ENCODE measurements at regions not wholly inside any gene's neighbourhood (a gene's known extent, or its start where the extent isn't known, plus 50 kb on each side); places are given as distances from the start of the nearest gene placed in this dataset.

GRCh38 chr7:13308423-13308822, 621.0 kb downstream of the ARL4A start:
- H3K9ac ChIP-seq (ENCODE audit: low read length in 2 of 2): no peak overlapping the region
- no peaks in the 10 kb centered on the region for H3K27me3 ChIP-seq (ENCODE audit: control insufficient read depth in 1 of 2, insufficient read depth in 2 of 2, low read length in 2 of 2)
- H3K4me1 ChIP-seq (ENCODE audit: control insufficient read depth, insufficient read depth, low read length): no peaks in the 10 kb centered on the region
- H3K27ac ChIP-seq (ENCODE audit: low read length): no peak overlapping the region
- no peak overlapping the region for H3K4me3 ChIP-seq (ENCODE audit: low read length in 2 of 2)
- H3K9me3 ChIP-seq (ENCODE audit: control insufficient read depth in 2 of 2, low read length in 2 of 2): no peaks in the 10 kb centered on the region
- no peaks in the 10 kb centered on the region for H3K36me3 ChIP-seq (ENCODE audit: control insufficient read depth in 2 of 2, insufficient read depth in 2 of 2, low read length in 2 of 2)

- H3K27me3 ChIP-seq (ENCODE audit: control insufficient read depth in 1 of 2, insufficient read depth in 2 of 2, low read length in 2 of 2): no peaks in the 10 kb centered on the region
- H3K4me1 ChIP-seq (ENCODE audit: control insufficient read depth, insufficient read depth, low read length): no peaks in the 10 kb centered on the region
- no peak overlapping the region for H3K27ac ChIP-seq (ENCODE audit: low read length)
- no peaks in the 10 kb centered on the region for H3K36me3 ChIP-seq (ENCODE audit: control insufficient read depth in 2 of 2, insufficient read depth in 2 of 2, low read length in 2 of 2)
- no peaks in the 10 kb centered on the region for H3K9me3 ChIP-seq (ENCODE audit: control insufficient read depth in 2 of 2, low read length in 2 of 2)
- H3K4me3 ChIP-seq (ENCODE audit: low read length in 2 of 2): no peak overlapping the region
- H3K9ac ChIP-seq (ENCODE audit: low read length in 2 of 2): no peak overlapping the region
Measured at GRCh38 chr7:13309535-13309934, 622.1 kb downstream of the ARL4A start.

- H3K4me1 ChIP-seq (ENCODE audit: control insufficient read depth, insufficient read depth, low read length): no peaks in the 10 kb centered on the region
- H3K4me3 ChIP-seq (ENCODE audit: low read length in 2 of 2): no peak overlapping the region
- H3K27me3 ChIP-seq (ENCODE audit: control insufficient read depth in 1 of 2, insufficient read depth in 2 of 2, low read length in 2 of 2): no peaks in the 10 kb centered on the region
- H3K9me3 ChIP-seq (ENCODE audit: control insufficient read depth in 2 of 2, low read length in 2 of 2): no peaks in the 10 kb centered on the region
- H3K9ac ChIP-seq (ENCODE audit: low read length in 2 of 2): no peak overlapping the region
- H3K27ac ChIP-seq (ENCODE audit: low read length): no peak overlapping the region
- no peaks in the 10 kb centered on the region for H3K36me3 ChIP-seq (ENCODE audit: control insufficient read depth in 2 of 2, insufficient read depth in 2 of 2, low read length in 2 of 2)
Measured at GRCh38 chr7:13312307-13312706, 624.9 kb downstream of the ARL4A start.

DNA sequence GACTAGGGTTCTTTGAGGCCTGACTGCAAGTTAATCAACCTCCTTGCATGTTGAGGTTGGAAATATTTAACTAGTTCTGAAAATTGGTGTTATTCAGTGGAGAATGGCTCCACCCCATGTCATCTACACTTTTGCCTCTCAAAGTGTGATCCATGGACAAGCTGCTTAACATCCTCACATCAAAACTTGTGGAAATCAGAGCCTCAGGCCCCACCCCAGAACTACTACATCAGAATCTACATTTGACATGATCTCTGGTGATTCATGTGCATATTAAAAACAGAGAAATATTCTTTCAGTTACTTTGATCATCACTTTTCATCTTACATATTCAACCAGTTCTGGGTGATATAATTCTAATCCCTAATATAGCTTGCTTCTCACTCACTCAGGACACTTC, 632.9 kb downstream of the ARL4A start:
- Histone ChIP-seq H3K27ac (ENCODE audit: low read length) (no peak overlapping the region), H3K27me3 (ENCODE audit: control insufficient read depth in 1 of 2, insufficient read depth in 2 of 2, low read length in 2 of 2) (no peaks in the 10 kb centered on the region), H3K36me3 (ENCODE audit: control insufficient read depth in 2 of 2, insufficient read depth in 2 of 2, low read length in 2 of 2) (no peaks in the 10 kb centered on the region), H3K4me1 (ENCODE audit: control insufficient read depth, insufficient read depth, low read length) (no peaks in the 10 kb centered on the region), H3K9ac (ENCODE audit: low read length in 2 of 2) (no peak overlapping the region), H3K9me3 (ENCODE audit: control insufficient read depth in 2 of 2, low read length in 2 of 2) (no peaks in the 10 kb centered on the region), H3K4me3 (ENCODE audit: low read length in 2 of 2) (no peak overlapping the region)

GRCh38 chr7:13321316-13321715, 633.9 kb downstream of the ARL4A start:
- no peak overlapping the region for H3K27ac ChIP-seq (ENCODE audit: low read length)
- no peak overlapping the region for H3K9ac ChIP-seq (ENCODE audit: low read length in 2 of 2)
- no peak overlapping the region for H3K4me3 ChIP-seq (ENCODE audit: low read length in 2 of 2)
- no peaks in the 10 kb centered on the region for H3K4me1 ChIP-seq (ENCODE audit: control insufficient read depth, insufficient read depth, low read length)
- H3K36me3 ChIP-seq (ENCODE audit: control insufficient read depth in 2 of 2, insufficient read depth in 2 of 2, low read length in 2 of 2): no peaks in the 10 kb centered on the region
- H3K9me3 ChIP-seq (ENCODE audit: control insufficient read depth in 2 of 2, low read length in 2 of 2): no peaks in the 10 kb centered on the region
- H3K27me3 ChIP-seq (ENCODE audit: control insufficient read depth in 1 of 2, insufficient read depth in 2 of 2, low read length in 2 of 2): no peaks in the 10 kb centered on the region

- H3K36me3 ChIP-seq (ENCODE audit: control insufficient read depth in 2 of 2, insufficient read depth in 2 of 2, low read length in 2 of 2): no peaks in the 10 kb centered on the region
- no peak overlapping the region for H3K27ac ChIP-seq (ENCODE audit: low read length)
- no peak overlapping the region for H3K9ac ChIP-seq (ENCODE audit: low read length in 2 of 2)
- H3K4me1 ChIP-seq (ENCODE audit: control insufficient read depth, insufficient read depth, low read length): no peaks in the 10 kb centered on the region
- no peaks in the 10 kb centered on the region for H3K27me3 ChIP-seq (ENCODE audit: control insufficient read depth in 1 of 2, insufficient read depth in 2 of 2, low read length in 2 of 2)
- no peaks in the 10 kb centered on the region for H3K9me3 ChIP-seq (ENCODE audit: control insufficient read depth in 2 of 2, low read length in 2 of 2)
- H3K4me3 ChIP-seq (ENCODE audit: low read length in 2 of 2): no peak overlapping the region
Measured at GRCh38 chr7:13322126-13322525, 634.7 kb downstream of the ARL4A start.

DNA sequence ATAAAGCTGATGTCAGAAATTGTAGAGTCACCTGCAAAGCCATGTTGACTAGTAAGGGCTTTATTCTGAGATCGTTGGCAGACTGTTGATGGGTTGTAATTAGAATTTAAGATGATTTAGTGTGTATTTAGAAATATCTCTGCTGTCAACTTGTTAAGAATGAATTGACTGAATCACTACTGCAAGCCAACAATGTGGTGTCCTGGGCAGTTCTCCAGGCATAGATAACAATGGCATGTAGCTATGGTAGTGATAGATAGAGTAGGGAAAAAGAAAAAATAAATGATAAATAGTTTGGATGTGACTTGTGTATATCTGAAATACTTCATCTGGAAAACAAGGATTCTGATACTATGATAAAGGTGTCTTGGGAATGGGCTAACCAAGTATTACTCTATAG, 640.2 kb downstream of the ARL4A start:
- H3K9me3 ChIP-seq (ENCODE audit: control insufficient read depth in 2 of 2, low read length in 2 of 2): no peaks in the 10 kb centered on the region
- no peak overlapping the region for H3K9ac ChIP-seq (ENCODE audit: low read length in 2 of 2)
- no peak overlapping the region for H3K4me3 ChIP-seq (ENCODE audit: low read length in 2 of 2)
- H3K27ac ChIP-seq (ENCODE audit: low read length): no peak overlapping the region
- H3K27me3 ChIP-seq (ENCODE audit: control insufficient read depth in 1 of 2, insufficient read depth in 2 of 2, low read length in 2 of 2): no peaks in the 10 kb centered on the region
- no peaks in the 10 kb centered on the region for H3K4me1 ChIP-seq (ENCODE audit: control insufficient read depth, insufficient read depth, low read length)
- H3K36me3 ChIP-seq (ENCODE audit: control insufficient read depth in 2 of 2, insufficient read depth in 2 of 2, low read length in 2 of 2): no peaks in the 10 kb centered on the region

DNA sequence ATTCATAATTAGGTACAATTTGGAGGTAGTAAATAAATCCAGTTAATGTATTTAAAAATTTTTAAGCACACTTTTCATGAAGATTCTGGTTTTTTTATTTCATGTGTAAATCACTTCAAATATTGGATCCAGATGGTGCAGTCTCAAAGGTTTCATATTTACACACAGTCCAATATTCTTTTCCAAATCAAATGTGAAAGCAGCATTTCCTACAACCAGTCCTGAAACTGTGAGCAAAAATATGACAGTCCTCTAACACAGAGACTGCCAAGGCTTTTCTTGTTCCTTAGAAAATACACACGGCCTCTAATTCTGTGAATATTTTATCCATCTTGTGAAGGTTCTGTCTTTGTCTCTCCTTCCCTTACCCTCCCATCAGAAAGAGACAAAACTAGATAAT, 645.9 kb downstream of the ARL4A start:
- H3K36me3 ChIP-seq (ENCODE audit: control insufficient read depth in 2 of 2, insufficient read depth in 2 of 2, low read length in 2 of 2): no peaks in the 10 kb centered on the region
- H3K4me3 ChIP-seq (ENCODE audit: low read length in 2 of 2): no peak overlapping the region
- no peaks in the 10 kb centered on the region for H3K9me3 ChIP-seq (ENCODE audit: control insufficient read depth in 2 of 2, low read length in 2 of 2)
- H3K4me1 ChIP-seq (ENCODE audit: control insufficient read depth, insufficient read depth, low read length): no peaks in the 10 kb centered on the region
- no peak overlapping the region for H3K9ac ChIP-seq (ENCODE audit: low read length in 2 of 2)
- no peak overlapping the region for H3K27ac ChIP-seq (ENCODE audit: low read length)
- no peaks in the 10 kb centered on the region for H3K27me3 ChIP-seq (ENCODE audit: control insufficient read depth in 1 of 2, insufficient read depth in 2 of 2, low read length in 2 of 2)

- Histone ChIP-seq H3K27me3 (ENCODE audit: control insufficient read depth in 1 of 2, insufficient read depth in 2 of 2, low read length in 2 of 2) (no peaks in the 10 kb centered on the region), H3K4me3 (ENCODE audit: low read length in 2 of 2) (no peak overlapping the region), H3K4me1 (ENCODE audit: control insufficient read depth, insufficient read depth, low read length) (no peaks in the 10 kb centered on the region), H3K36me3 (ENCODE audit: control insufficient read depth in 2 of 2, insufficient read depth in 2 of 2, low read length in 2 of 2) (no peaks in the 10 kb centered on the region), H3K9ac (ENCODE audit: low read length in 2 of 2) (no peak overlapping the region), H3K27ac (ENCODE audit: low read length) (no peak overlapping the region), H3K9me3 (ENCODE audit: control insufficient read depth in 2 of 2, low read length in 2 of 2) (no peaks in the 10 kb centered on the region)
Measured at GRCh38 chr7:13336227-13336626, 648.8 kb downstream of the ARL4A start.

DNA sequence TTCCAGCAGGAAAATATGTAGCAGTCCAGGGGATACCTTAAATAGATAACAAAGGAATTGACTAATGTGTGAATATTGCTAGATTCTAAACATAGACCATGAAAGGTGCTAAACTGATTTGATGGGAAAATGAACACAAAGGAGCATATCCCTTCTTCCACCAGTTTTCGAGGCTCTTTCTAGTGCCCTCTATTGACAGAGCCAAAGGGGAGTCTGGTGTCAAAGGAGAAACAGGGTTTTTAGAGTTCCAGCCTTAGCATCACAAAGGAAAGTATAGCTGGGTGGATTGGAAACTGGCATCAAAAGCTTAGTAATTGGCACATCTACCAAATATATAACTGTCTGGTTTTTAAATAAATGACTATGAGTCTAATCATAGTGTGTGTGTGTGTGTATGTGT, 636.8 kb downstream of the ETV1 start:
- H3K4me3 ChIP-seq (ENCODE audit: low read length in 2 of 2): no peak overlapping the region
- H3K27me3 ChIP-seq (ENCODE audit: control insufficient read depth in 1 of 2, insufficient read depth in 2 of 2, low read length in 2 of 2): no peaks in the 10 kb centered on the region
- H3K36me3 ChIP-seq (ENCODE audit: control insufficient read depth in 2 of 2, insufficient read depth in 2 of 2, low read length in 2 of 2): no peaks in the 10 kb centered on the region

DNA sequence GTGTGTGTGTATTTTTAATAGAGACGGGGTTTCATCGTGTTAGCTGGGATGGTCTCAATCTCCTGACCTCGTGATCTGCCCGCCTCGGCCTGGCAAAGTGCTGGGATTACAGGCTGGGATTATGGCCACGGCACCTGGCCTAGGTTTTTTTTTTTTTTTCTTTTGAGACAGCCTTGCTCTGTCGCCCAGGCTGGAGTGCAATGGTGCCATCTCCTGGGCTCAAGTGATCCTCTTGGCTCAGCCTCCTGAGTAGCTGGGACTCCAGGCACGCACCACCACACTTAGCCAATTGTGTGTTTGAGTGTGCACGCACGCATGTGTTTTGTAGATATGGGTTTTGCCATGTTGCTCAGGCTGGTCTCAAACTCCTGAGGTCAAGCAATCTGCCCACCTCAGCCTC, 629.8 kb downstream of the ETV1 start:
- Histone ChIP-seq H3K4me3 (ENCODE audit: low read length in 2 of 2) (no peak overlapping the region), H3K4me1 (ENCODE audit: control insufficient read depth, insufficient read depth, low read length) (no peaks in the 10 kb centered on the region), H3K36me3 (ENCODE audit: control insufficient read depth in 2 of 2, insufficient read depth in 2 of 2, low read length in 2 of 2) (no peaks in the 10 kb centered on the region), H3K27me3 (ENCODE audit: control insufficient read depth in 1 of 2, insufficient read depth in 2 of 2, low read length in 2 of 2) (no peaks in the 10 kb centered on the region), H3K9me3 (ENCODE audit: control insufficient read depth in 2 of 2, low read length in 2 of 2) (no peaks in the 10 kb centered on the region), H3K9ac (ENCODE audit: low read length in 2 of 2) (no peak overlapping the region), H3K27ac (ENCODE audit: low read length) (no peak overlapping the region)

More for the DNA sequence above, 636.8 kb downstream of the ETV1 start:
- Histone ChIP-seq H3K27ac (ENCODE audit: low read length) (no peak overlapping the region), H3K9me3 (ENCODE audit: control insufficient read depth in 2 of 2, low read length in 2 of 2) (no peaks in the 10 kb centered on the region), H3K4me1 (ENCODE audit: control insufficient read depth, insufficient read depth, low read length) (no peaks in the 10 kb centered on the region), H3K9ac (ENCODE audit: low read length in 2 of 2) (no peak overlapping the region)

GRCh38 chr7:13386741-13387140, 602.7 kb downstream of the ETV1 start:
- H3K4me3 ChIP-seq (ENCODE audit: low read length in 2 of 2): no peak overlapping the region
- H3K27me3 ChIP-seq (ENCODE audit: control insufficient read depth in 1 of 2, insufficient read depth in 2 of 2, low read length in 2 of 2): no peaks in the 10 kb centered on the region
- H3K27ac ChIP-seq (ENCODE audit: low read length): no peak overlapping the region
- no peak overlapping the region for H3K9ac ChIP-seq (ENCODE audit: low read length in 2 of 2)
- no peaks in the 10 kb centered on the region for H3K9me3 ChIP-seq (ENCODE audit: control insufficient read depth in 2 of 2, low read length in 2 of 2)
- H3K4me1 ChIP-seq (ENCODE audit: control insufficient read depth, insufficient read depth, low read length): no peaks in the 10 kb centered on the region
- no peaks in the 10 kb centered on the region for H3K36me3 ChIP-seq (ENCODE audit: control insufficient read depth in 2 of 2, insufficient read depth in 2 of 2, low read length in 2 of 2)

Data from stomach smooth muscle (tissue), 2 donors.